HEK293 (cell line): ENCODE measurements at regions not wholly inside any gene's neighbourhood (a gene's known extent, or its start where the extent isn't known, plus 50 kb on each side); places are given as distances from the start of the nearest gene placed in this dataset.

Experiments
- CTCF ChIA-PET: fragments of 350-600 bp; formaldehyde crosslinking; extraction: SDS; loops from one replicate; lab custom pipeline; 2021; ENCODE audit warnings: antibody characterized with exemption; lab: Yijun Ruan, JAX
- POLR2A ChIA-PET: fragments of 300-600 bp; formaldehyde crosslinking; extraction: SDS; loops from one replicate; lab custom pipeline; 2020; ENCODE audit warnings: antibody characterized with exemption, inconsistent platforms; lab: Yijun Ruan, JAX
- H3K27ac ChIP-seq: fragments of 200-500 bp; sonication (Bioruptor generic); 2 replicates; pipeline ENCODE4 v1.5.1; 2014; ENCODE audit warnings: low read depth, low read length, control low read depth, inconsistent platforms; ENCODE audit errors: extremely low read depth
- H3K36me3 ChIP-seq, 2 experiments: fragments of 200-500 bp in 1 of 2; sonication (Bioruptor generic) in 1 of 2; 1 replicate in 1 of 2; 2 replicates in 1 of 2; pipeline ENCODE4 v1.5.1; 2014 to 2017; ENCODE audit warnings: inconsistent platforms in 2 of 2, low read length in 2 of 2; ENCODE audit not compliant: control insufficient read depth in 2 of 2, insufficient read depth in 1 of 2
- H3K4me1 ChIP-seq: fragments of 200-500 bp; sonication (Bioruptor generic); 2 replicates; pipeline ENCODE4 v1.5.1; 2014; ENCODE audit warnings: mild to moderate bottlenecking, low read length, inconsistent platforms; ENCODE audit not compliant: control insufficient read depth, insufficient read depth
- H3K4me3 ChIP-seq: 2 replicates; pipeline ENCODE4 v1.5.1; 2011; ENCODE audit warnings: low read depth, mild to moderate bottlenecking, control low read depth, low read length, moderate library complexity
- H3K9me3 ChIP-seq: fragments of 200-500 bp; sonication (Bioruptor generic); 2 replicates; pipeline ENCODE4 v1.5.1; 2014; ENCODE audit warnings: low read depth, low read length, inconsistent platforms; ENCODE audit not compliant: control insufficient read depth, insufficient read depth
- GLIS1 ChIP-seq: fragments of 450-650 bp; formaldehyde crosslinking; IDR thresholded peaks from 2 replicates; pipeline ENCODE4 v1.5.1; 2016; ENCODE audit warnings: missing biosample characterization, missing genetic modification characterization
- GLIS2 ChIP-seq: fragments of 450-650 bp; formaldehyde crosslinking; IDR thresholded peaks from 2 replicates; pipeline ENCODE4 v1.5.1; 2016; ENCODE audit warnings: missing biosample characterization, missing genetic modification characterization
- KLF17 ChIP-seq: fragments of 450-650 bp; formaldehyde crosslinking; IDR thresholded peaks from 2 replicates; pipeline ENCODE4 v1.5.1; 2016; ENCODE audit warnings: missing biosample characterization, missing genetic modification characterization
- KLF7 ChIP-seq: fragments of 450-650 bp; formaldehyde crosslinking; IDR thresholded peaks from 2 replicates; pipeline ENCODE4 v1.5.1; 2016; ENCODE audit warnings: missing biosample characterization, missing genetic modification characterization, borderline replicate concordance
- ZBTB17 ChIP-seq: fragments of 450-650 bp; formaldehyde crosslinking; IDR thresholded peaks from 2 replicates; pipeline ENCODE4 v1.5.1; 2016; ENCODE audit warnings: missing biosample characterization, missing genetic modification characterization
- ZBTB20 ChIP-seq: fragments of 450-650 bp; formaldehyde crosslinking; IDR thresholded peaks from 2 replicates; pipeline ENCODE4 v1.5.1; 2016; ENCODE audit warnings: missing biosample characterization, missing genetic modification characterization
- ZNF121 ChIP-seq: fragments of 450-650 bp; formaldehyde crosslinking; IDR thresholded peaks from 2 replicates; pipeline ENCODE4 v1.5.1; 2016; ENCODE audit warnings: missing biosample characterization, missing genetic modification characterization
- ZNF175 ChIP-seq: fragments of 450-650 bp; formaldehyde crosslinking; IDR thresholded peaks from 2 replicates; pipeline ENCODE4 v1.5.1; 2016; ENCODE audit warnings: missing biosample characterization, missing genetic modification characterization
- ZNF423 ChIP-seq: fragments of 450-650 bp; formaldehyde crosslinking; IDR thresholded peaks from 2 replicates; pipeline ENCODE4 v1.5.1; 2016; ENCODE audit warnings: missing biosample characterization, missing genetic modification characterization
- ZNF48 ChIP-seq: fragments of 450-650 bp; formaldehyde crosslinking; IDR thresholded peaks from 2 replicates; pipeline ENCODE4 v1.5.1; 2016; ENCODE audit warnings: missing biosample characterization, missing genetic modification characterization
- ZNF600 ChIP-seq: fragments of 450-650 bp; formaldehyde crosslinking; IDR thresholded peaks from 2 replicates; pipeline ENCODE4 v1.5.1; 2016; ENCODE audit warnings: missing biosample characterization, missing genetic modification characterization
- ZNF624 ChIP-seq: fragments of 450-650 bp; formaldehyde crosslinking; IDR thresholded peaks from 2 replicates; pipeline ENCODE4 v1.5.1; 2017; ENCODE audit warnings: missing biosample characterization, missing genetic modification characterization
- ZNF692 ChIP-seq: fragments of 450-650 bp; formaldehyde crosslinking; IDR thresholded peaks from 2 replicates; pipeline ENCODE4 v1.5.1; 2016; ENCODE audit warnings: missing biosample characterization, missing genetic modification characterization
- ZNF76 ChIP-seq: fragments of 450-650 bp; formaldehyde crosslinking; IDR thresholded peaks from 2 replicates; pipeline ENCODE4; 2016; ENCODE audit warnings: low read depth, missing biosample characterization, missing genetic modification characterization, borderline replicate concordance
- ZNF777 ChIP-seq: fragments of 450-650 bp; formaldehyde crosslinking; IDR thresholded peaks from 2 replicates; pipeline ENCODE4 v1.5.1; 2017; ENCODE audit warnings: missing biosample characterization, missing genetic modification characterization, borderline replicate concordance
- ZNF792 ChIP-seq: fragments of 450-650 bp; formaldehyde crosslinking; IDR thresholded peaks from 2 replicates; pipeline ENCODE4 v1.5.1; 2016; ENCODE audit warnings: missing biosample characterization, missing genetic modification characterization
- TF ChIP-seq, protein P1 (sequence below): sonication (generic); formaldehyde crosslinking; IDR thresholded peaks from 2 replicates; pipeline ENCODE4 v1.8.1; 2022; ENCODE audit warnings: mild to moderate bottlenecking, moderate library complexity, missing genetic modification reagents
- TF ChIP-seq, protein P2 (sequence below): fragments of 450-650 bp; formaldehyde crosslinking; conservative IDR thresholded peaks from 2 replicates; pipeline ENCODE4 v1.5.1; 2016; ENCODE audit warnings: low read depth, missing biosample characterization, missing genetic modification characterization

- ChIA-PET CTCF (interaction anchor here (0.6 kb wide), 1 partner anchor 48 kb away, joined by 3 read pairs; no protein-coding TSS in a partner anchor), POLR2A (no interaction called here)
- TF ChIP-seq ZBTB17 (tag by site-specific recombination), result no peak
- TF ChIP-seq KLF17 (tag by site-specific recombination), result no peak
- TF ChIP-seq ZNF777 (tag by site-specific recombination), result no peak
- TF ChIP-seq, protein P1, sequence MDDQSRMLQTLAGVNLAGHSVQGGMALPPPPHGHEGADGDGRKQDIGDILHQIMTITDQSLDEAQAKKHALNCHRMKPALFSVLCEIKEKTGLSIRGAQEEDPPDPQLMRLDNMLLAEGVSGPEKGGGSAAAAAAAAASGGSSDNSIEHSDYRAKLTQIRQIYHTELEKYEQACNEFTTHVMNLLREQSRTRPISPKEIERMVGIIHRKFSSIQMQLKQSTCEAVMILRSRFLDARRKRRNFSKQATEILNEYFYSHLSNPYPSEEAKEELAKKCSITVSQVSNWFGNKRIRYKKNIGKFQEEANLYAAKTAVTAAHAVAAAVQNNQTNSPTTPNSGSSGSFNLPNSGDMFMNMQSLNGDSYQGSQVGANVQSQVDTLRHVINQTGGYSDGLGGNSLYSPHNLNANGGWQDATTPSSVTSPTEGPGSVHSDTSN, result no peak
- no peak for TF ChIP-seq ZNF692 (tag by site-specific recombination)
- no peak for TF ChIP-seq ZNF423 (tag by site-specific recombination)
- TF ChIP-seq, protein P2, sequence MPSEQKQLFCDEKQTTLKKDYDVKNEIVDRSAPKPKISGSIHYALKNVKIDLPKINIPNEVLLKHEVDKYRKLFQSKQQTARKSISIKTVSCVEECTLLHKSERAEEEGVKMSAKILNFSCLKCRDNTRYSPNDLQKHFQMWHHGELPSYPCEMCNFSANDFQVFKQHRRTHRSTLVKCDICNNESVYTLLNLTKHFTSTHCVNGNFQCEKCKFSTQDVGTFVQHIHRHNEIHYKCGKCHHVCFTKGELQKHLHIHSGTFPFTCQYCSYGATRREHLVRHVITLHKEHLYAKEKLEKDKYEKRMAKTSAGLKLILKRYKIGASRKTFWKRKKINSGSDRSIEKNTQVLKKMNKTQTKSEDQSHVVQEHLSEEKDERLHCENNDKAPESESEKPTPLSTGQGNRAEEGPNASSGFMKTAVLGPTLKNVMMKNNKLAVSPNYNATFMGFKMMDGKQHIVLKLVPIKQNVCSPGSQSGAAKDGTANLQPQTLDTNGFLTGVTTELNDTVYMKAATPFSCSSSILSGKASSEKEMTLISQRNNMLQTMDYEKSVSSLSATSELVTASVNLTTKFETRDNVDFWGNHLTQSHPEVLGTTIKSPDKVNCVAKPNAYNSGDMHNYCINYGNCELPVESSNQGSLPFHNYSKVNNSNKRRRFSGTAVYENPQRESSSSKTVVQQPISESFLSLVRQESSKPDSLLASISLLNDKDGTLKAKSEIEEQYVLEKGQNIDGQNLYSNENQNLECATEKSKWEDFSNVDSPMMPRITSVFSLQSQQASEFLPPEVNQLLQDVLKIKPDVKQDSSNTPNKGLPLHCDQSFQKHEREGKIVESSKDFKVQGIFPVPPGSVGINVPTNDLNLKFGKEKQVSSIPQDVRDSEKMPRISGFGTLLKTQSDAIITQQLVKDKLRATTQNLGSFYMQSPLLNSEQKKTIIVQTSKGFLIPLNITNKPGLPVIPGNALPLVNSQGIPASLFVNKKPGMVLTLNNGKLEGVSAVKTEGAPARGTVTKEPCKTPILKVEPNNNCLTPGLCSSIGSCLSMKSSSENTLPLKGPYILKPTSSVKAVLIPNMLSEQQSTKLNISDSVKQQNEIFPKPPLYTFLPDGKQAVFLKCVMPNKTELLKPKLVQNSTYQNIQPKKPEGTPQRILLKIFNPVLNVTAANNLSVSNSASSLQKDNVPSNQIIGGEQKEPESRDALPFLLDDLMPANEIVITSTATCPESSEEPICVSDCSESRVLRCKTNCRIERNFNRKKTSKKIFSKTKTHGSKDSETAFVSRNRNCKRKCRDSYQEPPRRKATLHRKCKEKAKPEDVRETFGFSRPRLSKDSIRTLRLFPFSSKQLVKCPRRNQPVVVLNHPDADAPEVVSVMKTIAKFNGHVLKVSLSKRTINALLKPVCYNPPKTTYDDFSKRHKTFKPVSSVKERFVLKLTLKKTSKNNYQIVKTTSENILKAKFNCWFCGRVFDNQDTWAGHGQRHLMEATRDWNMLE (tag by site-specific recombination), result no peak
- TF ChIP-seq GLIS1 (tag by site-specific recombination), result no peak
- TF ChIP-seq ZNF175 (tag by site-specific recombination), result no peak
- no peak for TF ChIP-seq KLF7 (tag by site-specific recombination)
- Histone ChIP-seq H3K9me3 (no peaks in the 10 kb centered on the region), H3K36me3 (no peaks in the 10 kb centered on the region), H3K4me1 (peaks cover 6% of the 10 kb centered on the region; the same call in 1 of the 2 replicates), H3K27ac (no peak overlapping the region), H3K4me3 (no peak overlapping the region)
Measured at GRCh38 chr4:26238426-26238777, 82.4 kb upstream of the RBPJ start.

DNA sequence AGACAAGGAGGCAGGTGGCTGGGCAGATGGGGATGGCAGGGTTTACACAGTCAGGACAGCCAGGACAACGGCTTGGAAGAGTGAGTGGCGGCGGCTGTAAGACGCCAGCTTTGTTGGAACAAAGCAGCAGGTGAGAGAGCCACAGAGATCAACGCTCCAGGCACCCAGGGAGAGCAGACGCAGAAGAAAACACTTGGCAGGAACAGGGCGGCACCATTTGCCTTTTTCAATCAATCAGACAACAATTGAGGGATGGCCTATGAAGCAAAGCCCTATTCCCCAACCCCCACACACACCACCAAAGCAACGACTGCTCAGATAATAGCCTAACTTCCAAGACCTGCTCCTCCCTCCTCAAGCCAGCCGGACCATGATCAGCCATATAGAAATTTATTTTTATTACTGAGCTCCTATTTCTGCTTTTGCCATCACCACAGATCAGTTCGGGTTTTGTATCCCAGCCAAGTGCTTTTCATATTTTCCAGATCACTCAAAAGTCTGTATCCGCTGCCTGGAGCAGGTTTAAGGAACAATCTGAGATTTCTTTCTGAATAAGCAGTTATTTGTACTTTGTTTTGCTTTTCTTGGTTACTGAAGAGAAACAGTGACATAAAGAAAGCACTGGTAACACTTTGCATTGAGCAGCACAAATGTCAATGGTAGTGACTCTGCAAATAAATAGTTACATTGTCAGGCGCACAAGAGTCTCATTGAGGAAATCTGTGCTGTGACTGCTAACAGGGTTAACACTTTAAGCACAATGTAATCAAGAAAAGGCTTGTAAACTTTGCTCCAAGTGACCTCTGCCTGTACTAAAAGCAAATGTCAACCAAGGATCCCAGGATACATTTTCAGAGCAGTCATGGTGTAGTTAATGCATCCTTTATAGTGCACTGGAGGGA, 81.8 kb upstream of the RBPJ start:
- H3K4me3 ChIP-seq, result no peak overlapping the region
- CTCF ChIA-PET, result no interaction called here
- H3K36me3 ChIP-seq, result no peaks in the 10 kb centered on the region
- H3K4me1 ChIP-seq, result peaks cover 6% of the 10 kb centered on the region; the same call in 1 of the 2 replicates
- H3K9me3 ChIP-seq, result no peaks in the 10 kb centered on the region
- no peak overlapping the region for H3K27ac ChIP-seq
- POLR2A ChIA-PET, result no interaction called here
- TF ChIP-seq ZNF624 (tag by site-specific recombination), result no peak
- TF ChIP-seq ZNF600 (tag by site-specific recombination), result no peak
- no peak for TF ChIP-seq ZNF76 (tag by site-specific recombination)
- 0 out of 2 replicates have a peak, but pooled peaks have one; percentile 26 for TF ChIP-seq GLIS2 (tag by site-specific recombination)
- TF ChIP-seq ZBTB20 (tag by site-specific recombination), result no peak
- TF ChIP-seq ZNF792 (tag by site-specific recombination), result no peak
- TF ChIP-seq ZNF48 (tag by site-specific recombination), result no peak
- no peak for TF ChIP-seq ZNF121 (tag by site-specific recombination)
